ENCODE measurements at regions not wholly inside any gene's neighbourhood (a gene's known extent, or its start where the extent isn't known, plus 50 kb on each side); places are given as distances from the start of the nearest gene placed in this dataset.

DNA sequence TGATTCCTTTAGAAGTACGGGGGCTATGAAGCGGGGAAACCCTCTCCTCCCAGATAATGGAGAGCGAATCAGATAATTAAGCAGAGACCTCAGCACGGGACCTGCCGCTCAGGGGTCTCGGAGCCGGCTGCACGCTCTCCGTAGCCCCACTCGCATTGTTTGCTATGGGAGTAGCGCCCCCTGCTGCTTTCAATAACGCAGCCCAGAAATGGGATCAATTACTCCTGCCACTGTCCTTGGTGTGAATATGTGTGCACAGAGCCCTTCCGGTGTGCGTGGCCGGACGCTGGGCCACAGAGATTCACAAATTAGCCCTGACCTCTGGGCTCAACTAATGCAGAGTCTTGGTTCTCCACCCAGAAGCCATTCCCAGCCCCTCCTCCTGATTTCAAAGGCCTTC is 76.4 kb upstream of the TMEM132C start:
- Histone ChIP-seq H3K27ac (replicated peaks) (no peak overlapping the region), H3K27me3 (ENCODE audit: insufficient read depth, poor library complexity, severe bottlenecking) (no peaks in the 10 kb centered on the region), H3K4me3 (replicated peaks; ENCODE audit: insufficient read depth, low read length) (no peak overlapping the region)
- TF ChIP-seq GABPA (IDR thresholded peaks at IDR 0.05; ENCODE audit: low read depth) = no peak
- DNase-seq (ENCODE audit: low read depth in 1 of 2, low spot score in 1 of 2) = no peak

DNA sequence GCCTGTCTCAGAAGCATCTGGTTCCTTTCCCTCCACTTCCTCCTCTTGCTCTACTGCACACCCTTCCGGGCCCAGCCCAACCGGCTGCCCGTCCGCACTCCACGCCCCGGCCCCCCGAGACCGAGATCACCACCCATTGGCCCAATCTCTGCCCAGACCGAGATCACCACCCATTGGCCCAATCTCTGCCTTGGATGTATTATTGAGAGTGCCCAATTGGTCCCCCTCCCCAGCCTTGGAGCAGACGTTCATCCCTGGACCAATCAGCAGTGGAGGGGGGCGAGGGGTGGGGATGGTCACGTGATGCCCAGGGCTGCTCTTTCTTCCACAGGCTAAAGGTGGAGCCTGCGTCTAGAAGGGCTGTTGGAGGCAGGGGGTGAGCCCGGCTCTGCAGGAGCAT is 75.6 kb upstream of the TMEM132C start:
- no peak for DNase-seq (ENCODE audit: low read depth in 1 of 2, low spot score in 1 of 2)
- H3K4me3 ChIP-seq (replicated peaks; ENCODE audit: insufficient read depth, low read length) = no peak overlapping the region
- TF ChIP-seq POLR2AphosphoS5 (IDR thresholded peaks at IDR 0.05; ENCODE audit: low read depth) (no peak), GABPA (IDR thresholded peaks at IDR 0.05; ENCODE audit: low read depth) (no peak), SPI1 (IDR thresholded peaks at IDR 0.05; ENCODE audit: borderline replicate concordance, low read depth) (no peak)
- TF ChIP-seq, protein P1, sequence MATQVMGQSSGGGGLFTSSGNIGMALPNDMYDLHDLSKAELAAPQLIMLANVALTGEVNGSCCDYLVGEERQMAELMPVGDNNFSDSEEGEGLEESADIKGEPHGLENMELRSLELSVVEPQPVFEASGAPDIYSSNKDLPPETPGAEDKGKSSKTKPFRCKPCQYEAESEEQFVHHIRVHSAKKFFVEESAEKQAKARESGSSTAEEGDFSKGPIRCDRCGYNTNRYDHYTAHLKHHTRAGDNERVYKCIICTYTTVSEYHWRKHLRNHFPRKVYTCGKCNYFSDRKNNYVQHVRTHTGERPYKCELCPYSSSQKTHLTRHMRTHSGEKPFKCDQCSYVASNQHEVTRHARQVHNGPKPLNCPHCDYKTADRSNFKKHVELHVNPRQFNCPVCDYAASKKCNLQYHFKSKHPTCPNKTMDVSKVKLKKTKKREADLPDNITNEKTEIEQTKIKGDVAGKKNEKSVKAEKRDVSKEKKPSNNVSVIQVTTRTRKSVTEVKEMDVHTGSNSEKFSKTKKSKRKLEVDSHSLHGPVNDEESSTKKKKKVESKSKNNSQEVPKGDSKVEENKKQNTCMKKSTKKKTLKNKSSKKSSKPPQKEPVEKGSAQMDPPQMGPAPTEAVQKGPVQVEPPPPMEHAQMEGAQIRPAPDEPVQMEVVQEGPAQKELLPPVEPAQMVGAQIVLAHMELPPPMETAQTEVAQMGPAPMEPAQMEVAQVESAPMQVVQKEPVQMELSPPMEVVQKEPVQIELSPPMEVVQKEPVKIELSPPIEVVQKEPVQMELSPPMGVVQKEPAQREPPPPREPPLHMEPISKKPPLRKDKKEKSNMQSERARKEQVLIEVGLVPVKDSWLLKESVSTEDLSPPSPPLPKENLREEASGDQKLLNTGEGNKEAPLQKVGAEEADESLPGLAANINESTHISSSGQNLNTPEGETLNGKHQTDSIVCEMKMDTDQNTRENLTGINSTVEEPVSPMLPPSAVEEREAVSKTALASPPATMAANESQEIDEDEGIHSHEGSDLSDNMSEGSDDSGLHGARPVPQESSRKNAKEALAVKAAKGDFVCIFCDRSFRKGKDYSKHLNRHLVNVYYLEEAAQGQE (IDR thresholded peaks at IDR 0.05; ENCODE audit: insufficient replicate concordance, low read depth) = no peak
- TF ChIP-seq, protein P2, sequence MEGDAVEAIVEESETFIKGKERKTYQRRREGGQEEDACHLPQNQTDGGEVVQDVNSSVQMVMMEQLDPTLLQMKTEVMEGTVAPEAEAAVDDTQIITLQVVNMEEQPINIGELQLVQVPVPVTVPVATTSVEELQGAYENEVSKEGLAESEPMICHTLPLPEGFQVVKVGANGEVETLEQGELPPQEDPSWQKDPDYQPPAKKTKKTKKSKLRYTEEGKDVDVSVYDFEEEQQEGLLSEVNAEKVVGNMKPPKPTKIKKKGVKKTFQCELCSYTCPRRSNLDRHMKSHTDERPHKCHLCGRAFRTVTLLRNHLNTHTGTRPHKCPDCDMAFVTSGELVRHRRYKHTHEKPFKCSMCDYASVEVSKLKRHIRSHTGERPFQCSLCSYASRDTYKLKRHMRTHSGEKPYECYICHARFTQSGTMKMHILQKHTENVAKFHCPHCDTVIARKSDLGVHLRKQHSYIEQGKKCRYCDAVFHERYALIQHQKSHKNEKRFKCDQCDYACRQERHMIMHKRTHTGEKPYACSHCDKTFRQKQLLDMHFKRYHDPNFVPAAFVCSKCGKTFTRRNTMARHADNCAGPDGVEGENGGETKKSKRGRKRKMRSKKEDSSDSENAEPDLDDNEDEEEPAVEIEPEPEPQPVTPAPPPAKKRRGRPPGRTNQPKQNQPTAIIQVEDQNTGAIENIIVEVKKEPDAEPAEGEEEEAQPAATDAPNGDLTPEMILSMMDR (IDR thresholded peaks at IDR 0.05; ENCODE audit: insufficient read depth, low read length) = no peak
- no peaks in the 10 kb centered on the region for H3K27me3 ChIP-seq (ENCODE audit: insufficient read depth, poor library complexity, severe bottlenecking)
- H3K27ac ChIP-seq (replicated peaks) = no peak overlapping the region

DNA sequence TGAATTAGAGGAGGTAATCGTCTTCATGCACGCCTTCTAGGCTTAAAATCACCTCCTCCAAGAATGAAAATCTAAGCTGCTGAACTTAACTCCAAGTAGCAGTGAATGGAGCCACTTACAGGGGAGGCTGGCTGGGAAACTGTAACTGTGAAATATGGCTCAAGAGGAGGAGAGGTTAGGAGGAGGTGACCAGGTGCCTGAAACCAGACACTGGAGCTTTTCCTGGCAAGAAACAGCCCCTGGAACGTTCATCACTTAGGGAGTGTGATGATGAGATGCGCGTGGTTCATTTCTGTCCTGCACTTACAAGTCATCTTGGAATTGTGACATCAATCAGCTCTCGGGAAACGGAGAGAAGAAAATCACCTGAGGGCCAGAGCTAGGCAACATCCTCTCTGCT is 62.3 kb upstream of the TMEM132C start:
- Histone ChIP-seq H3K4me3 (replicated peaks; ENCODE audit: insufficient read depth, low read length) (no peak overlapping the region), H3K27ac (replicated peaks) (no peak overlapping the region), H3K27me3 (ENCODE audit: insufficient read depth, poor library complexity, severe bottlenecking) (no peaks in the 10 kb centered on the region)
- TF ChIP-seq GABPA (IDR thresholded peaks at IDR 0.05; ENCODE audit: low read depth) = no peak
- TF ChIP-seq, protein P2 (IDR thresholded peaks at IDR 0.05; ENCODE audit: insufficient read depth, low read length) = no peak
- TF ChIP-seq, protein P1 (IDR thresholded peaks at IDR 0.05; ENCODE audit: insufficient replicate concordance, low read depth) = no peak
- TF ChIP-seq POLR2AphosphoS5 (IDR thresholded peaks at IDR 0.05; ENCODE audit: low read depth) = no peak
- no peak for TF ChIP-seq SPI1 (IDR thresholded peaks at IDR 0.05; ENCODE audit: borderline replicate concordance, low read depth)
- DNase-seq (ENCODE audit: low read depth in 1 of 2, low spot score in 1 of 2) = no peak

DNA sequence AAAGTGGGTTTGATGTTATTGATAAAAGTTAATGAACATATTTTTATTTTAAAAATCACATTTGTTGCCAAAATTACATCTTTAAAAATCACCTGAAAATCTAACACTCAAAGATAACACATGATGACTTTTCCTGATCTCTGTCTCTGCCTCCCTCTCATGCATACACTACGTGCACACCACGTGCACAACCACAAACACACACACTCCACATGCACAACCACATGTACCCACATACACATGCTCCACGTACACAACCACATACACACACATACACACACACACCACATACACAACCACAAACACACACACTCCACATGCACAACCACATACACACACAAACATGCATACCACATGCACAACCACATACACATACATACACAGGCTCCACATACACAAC is 61.8 kb upstream of the TMEM132C start:
- no peak for DNase-seq (ENCODE audit: low read depth in 1 of 2, low spot score in 1 of 2)
- no peaks in the 10 kb centered on the region for H3K27me3 ChIP-seq (ENCODE audit: insufficient read depth, poor library complexity, severe bottlenecking)
- no peak overlapping the region for H3K4me3 ChIP-seq (replicated peaks; ENCODE audit: insufficient read depth, low read length)
- no peak overlapping the region for H3K27ac ChIP-seq (replicated peaks)
- TF ChIP-seq POLR2AphosphoS5 (IDR thresholded peaks at IDR 0.05; ENCODE audit: low read depth) (no peak), GABPA (IDR thresholded peaks at IDR 0.05; ENCODE audit: low read depth) (no peak), SPI1 (IDR thresholded peaks at IDR 0.05; ENCODE audit: borderline replicate concordance, low read depth) (no peak)
- TF ChIP-seq, protein P1 (IDR thresholded peaks at IDR 0.05; ENCODE audit: insufficient replicate concordance, low read depth) = no peak
- TF ChIP-seq, protein P2 (IDR thresholded peaks at IDR 0.05; ENCODE audit: insufficient read depth, low read length) = no peak

Measured in HL-60 (cell line).